Calu3 (cell line): ENCODE measurements at regions not wholly inside any gene's neighbourhood (a gene's known extent, or its start where the extent isn't known, plus 50 kb on each side); places are given as distances from the start of the nearest gene placed in this dataset.

Source experiments
- BruUV-seq: library from RNA; stranded (reverse); fragments of 400-500 nt; replicated peaks from 2 replicates; lab custom pipeline; 2021; lab: Mats Ljungman, UMichigan
- CTCF ChIA-PET: fragments of 300-600 bp; sonication (Branson Sonifier 250); formaldehyde crosslinking; loops from one replicate; lab custom pipeline; 2022; ENCODE audit warnings: antibody characterized with exemption; lab: Charles Lee
- DNase-seq: peaks from one replicate; pipeline ENCODE4 v3.0.0; 2022
- H3K27ac Mint-ChIP-seq: one replicate; pipeline ENCODE4 v1.8.0; 2022; ENCODE audit warnings: mixed read lengths; ENCODE audit not compliant: unreplicated experiment
- H3K27me3 Mint-ChIP-seq: one replicate; pipeline ENCODE4 v1.8.0; 2022; ENCODE audit warnings: mixed read lengths; ENCODE audit not compliant: unreplicated experiment
- H3K36me3 Mint-ChIP-seq: one replicate; pipeline ENCODE4 v1.8.0; 2022; ENCODE audit warnings: mild to moderate bottlenecking, moderate library complexity, mixed read lengths; ENCODE audit not compliant: insufficient read depth, unreplicated experiment
- H3K4me1 Mint-ChIP-seq: one replicate; pipeline ENCODE4 v1.8.0; 2022; ENCODE audit warnings: mild to moderate bottlenecking, low read depth, mixed read lengths; ENCODE audit not compliant: unreplicated experiment
- H3K4me3 Mint-ChIP-seq: one replicate; pipeline ENCODE4 v1.8.0; 2022; ENCODE audit warnings: mild to moderate bottlenecking, low read depth, moderate library complexity, mixed read lengths; ENCODE audit not compliant: unreplicated experiment
- H3K9me3 Mint-ChIP-seq: one replicate; pipeline ENCODE4 v1.8.0; 2022; ENCODE audit warnings: low read depth, mixed read lengths; ENCODE audit not compliant: unreplicated experiment
- intact Hi-C: fragments of 100-400 bp; cut with micrococcal nuclease; formaldehyde crosslinking; loops from one replicate; pipeline ENCODE4 v1.10.0; 2022; ENCODE audit not compliant: unreplicated experiment
- TF ChIP-seq, protein P1 (sequence below): fragments of 200-600 bp; IDR thresholded peaks from one replicate; pipeline ENCODE4 v1.8.0; 2022; ENCODE audit warnings: antibody characterized with exemption; ENCODE audit not compliant: unreplicated experiment

DNA sequence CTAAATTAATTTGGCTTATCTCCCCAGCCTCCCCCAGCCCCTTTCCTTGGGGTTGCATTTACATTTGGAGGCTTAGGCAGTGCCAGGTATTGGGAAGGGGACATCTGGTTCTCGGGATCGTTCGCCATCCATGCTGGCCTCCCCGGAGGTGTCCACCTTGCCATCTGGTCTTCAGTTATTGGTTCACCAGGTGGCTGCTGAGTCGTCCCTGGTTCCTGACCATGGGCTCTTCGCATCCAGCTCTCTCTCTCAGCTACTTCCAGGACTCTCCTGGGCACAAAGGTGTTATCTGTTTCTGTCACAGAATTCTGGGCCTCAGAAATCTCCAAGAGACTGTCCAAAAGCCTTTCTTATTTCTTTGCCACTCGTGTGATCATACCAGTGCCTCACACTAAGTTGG, 75.4 kb upstream of the SCOC start:
- H3K4me3 Mint-ChIP-seq = no peak overlapping the region
- H3K36me3 Mint-ChIP-seq = peaks cover 5% of the 10 kb centered on the region
- intact Hi-C loops = no loop called here
- H3K4me1 Mint-ChIP-seq = peaks cover 32% of the 10 kb centered on the region
- TF ChIP-seq, protein P1, sequence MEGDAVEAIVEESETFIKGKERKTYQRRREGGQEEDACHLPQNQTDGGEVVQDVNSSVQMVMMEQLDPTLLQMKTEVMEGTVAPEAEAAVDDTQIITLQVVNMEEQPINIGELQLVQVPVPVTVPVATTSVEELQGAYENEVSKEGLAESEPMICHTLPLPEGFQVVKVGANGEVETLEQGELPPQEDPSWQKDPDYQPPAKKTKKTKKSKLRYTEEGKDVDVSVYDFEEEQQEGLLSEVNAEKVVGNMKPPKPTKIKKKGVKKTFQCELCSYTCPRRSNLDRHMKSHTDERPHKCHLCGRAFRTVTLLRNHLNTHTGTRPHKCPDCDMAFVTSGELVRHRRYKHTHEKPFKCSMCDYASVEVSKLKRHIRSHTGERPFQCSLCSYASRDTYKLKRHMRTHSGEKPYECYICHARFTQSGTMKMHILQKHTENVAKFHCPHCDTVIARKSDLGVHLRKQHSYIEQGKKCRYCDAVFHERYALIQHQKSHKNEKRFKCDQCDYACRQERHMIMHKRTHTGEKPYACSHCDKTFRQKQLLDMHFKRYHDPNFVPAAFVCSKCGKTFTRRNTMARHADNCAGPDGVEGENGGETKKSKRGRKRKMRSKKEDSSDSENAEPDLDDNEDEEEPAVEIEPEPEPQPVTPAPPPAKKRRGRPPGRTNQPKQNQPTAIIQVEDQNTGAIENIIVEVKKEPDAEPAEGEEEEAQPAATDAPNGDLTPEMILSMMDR = no peak
- CTCF ChIA-PET = no interaction called here
- no peaks in the 10 kb centered on the region for H3K27me3 Mint-ChIP-seq
- no peak for DNase-seq
- no peaks in the 10 kb centered on the region for H3K9me3 Mint-ChIP-seq
- H3K27ac Mint-ChIP-seq = no peak overlapping the region
- no TSS peak for BruUV-seq

- no peak overlapping the region for H3K27ac Mint-ChIP-seq
- intact Hi-C loops = no loop called here
- BruUV-seq = no TSS peak
- CTCF ChIA-PET = no interaction called here
- H3K9me3 Mint-ChIP-seq = no peaks in the 10 kb centered on the region
- H3K4me1 Mint-ChIP-seq = peaks cover 32% of the 10 kb centered on the region
- TF ChIP-seq, protein P1 = no peak
- peaks cover 5% of the 10 kb centered on the region for H3K36me3 Mint-ChIP-seq
- no peaks in the 10 kb centered on the region for H3K27me3 Mint-ChIP-seq
- H3K4me3 Mint-ChIP-seq = peak overlapping the region; percentile 55
- peak; percentile 22 for DNase-seq
These were observed 76.2 kb upstream of the SCOC start for GRCh38 chr4:140297221-140297570.

GRCh38 chr4:140296335-140297220, 76.9 kb upstream of the SCOC start:
- no TSS peak for BruUV-seq
- intact Hi-C loops = no loop called here

DNA sequence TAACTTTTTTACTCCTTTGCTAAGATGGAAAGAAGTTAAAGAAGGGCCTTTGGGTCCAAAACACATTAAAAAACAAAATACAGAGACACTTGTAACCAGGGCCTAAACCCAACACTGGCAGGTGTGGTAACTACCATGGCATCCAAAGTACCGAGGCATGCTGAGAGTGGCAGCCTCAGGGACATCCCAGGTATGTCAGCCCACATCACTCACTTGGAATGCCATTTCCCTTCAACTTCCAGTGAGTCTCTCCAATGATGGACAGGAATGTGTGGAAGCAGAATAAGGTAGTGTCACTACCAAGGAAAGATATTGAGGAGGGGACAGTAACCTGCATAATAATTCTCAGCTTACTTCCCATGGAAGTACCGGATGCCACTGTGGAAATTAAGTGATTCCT, 79.5 kb upstream of the SCOC start:
- BruUV-seq = no TSS peak
- TF ChIP-seq, protein P1 = no peak
- no peaks in the 10 kb centered on the region for H3K9me3 Mint-ChIP-seq
- intact Hi-C loops = no loop called here
- peaks cover 8% of the 10 kb centered on the region for H3K27me3 Mint-ChIP-seq
- no peak for DNase-seq
- peaks cover 5% of the 10 kb centered on the region for H3K36me3 Mint-ChIP-seq
- CTCF ChIA-PET = no interaction called here
- H3K27ac Mint-ChIP-seq = no peak overlapping the region
- H3K4me3 Mint-ChIP-seq = no peak overlapping the region
- peaks cover 22% of the 10 kb centered on the region for H3K4me1 Mint-ChIP-seq

More at GRCh38 chr4:140296335-140297220, 76.9 kb upstream of the SCOC start:
- TF ChIP-seq, protein P1 = no peak
- Mint-ChIP-seq H3K27ac (no peak overlapping the region), H3K27me3 (peaks cover 6% of the 10 kb centered on the region), H3K9me3 (no peaks in the 10 kb centered on the region), H3K4me3 (peak overlapping the region; percentile 55), H3K4me1 (peaks cover 32% of the 10 kb centered on the region), H3K36me3 (peaks cover 5% of the 10 kb centered on the region)
- peak; percentile 3 for DNase-seq
- CTCF ChIA-PET = interaction anchor here (0.7 kb wide), 1 partner anchor 318 kb away, joined by 4 read pairs; no protein-coding TSS in a partner anchor
